Limb (tissue), 2 donors: ENCODE measurements at regions not wholly inside any gene's neighbourhood (a gene's known extent, or its start where the extent isn't known, plus 50 kb on each side); places are given as distances from the start of the nearest gene placed in this dataset.

Source experiments
- DNase-seq, 2 donors: peaks; one replicate each; pipeline ENCODE4 v3.0.0-alpha.2; 2016; ENCODE audit errors: extremely low spot score in 2 of 2

DNA sequence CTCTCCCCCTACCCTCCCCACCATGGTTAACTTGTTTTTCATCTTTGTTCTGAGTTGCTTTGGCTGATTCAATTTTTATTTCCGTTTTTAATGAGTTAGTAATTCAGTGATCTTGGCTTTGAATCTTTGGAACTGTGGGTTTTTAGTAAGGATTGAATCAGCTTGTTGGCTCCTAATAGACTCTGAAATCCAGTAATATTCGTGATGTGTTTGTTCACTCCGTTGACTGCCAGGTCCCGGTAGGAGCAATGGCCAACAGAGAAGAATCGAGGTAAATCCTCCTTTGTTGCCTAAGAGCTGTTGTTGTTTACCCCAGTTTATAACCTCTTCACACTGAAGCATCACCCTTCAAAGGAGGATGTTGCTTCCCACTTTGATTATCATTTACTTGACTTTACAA lies 92.7 kb downstream of the PCSK1 start:
- no peak for DNase-seq

DNA sequence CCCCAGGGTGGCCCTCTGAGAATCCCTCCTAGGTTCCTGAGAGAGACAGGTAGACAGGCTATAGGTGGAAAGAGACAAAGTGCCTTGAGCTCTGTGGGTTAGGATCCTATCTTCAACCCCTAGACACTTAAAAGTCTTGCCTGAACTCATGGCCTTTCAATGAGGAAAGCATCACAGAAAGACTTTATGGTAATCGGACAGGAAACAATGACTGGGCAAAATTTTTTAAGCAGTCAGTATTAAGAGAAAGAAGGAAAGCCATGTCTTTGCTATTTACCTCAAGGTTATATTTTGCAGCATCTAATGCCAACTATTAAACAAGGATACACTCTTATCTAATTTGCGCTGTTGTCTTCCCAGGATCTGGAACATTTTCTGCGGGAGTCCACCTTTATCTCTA lies 93.2 kb downstream of the PCSK1 start:
- no peak for DNase-seq

DNA sequence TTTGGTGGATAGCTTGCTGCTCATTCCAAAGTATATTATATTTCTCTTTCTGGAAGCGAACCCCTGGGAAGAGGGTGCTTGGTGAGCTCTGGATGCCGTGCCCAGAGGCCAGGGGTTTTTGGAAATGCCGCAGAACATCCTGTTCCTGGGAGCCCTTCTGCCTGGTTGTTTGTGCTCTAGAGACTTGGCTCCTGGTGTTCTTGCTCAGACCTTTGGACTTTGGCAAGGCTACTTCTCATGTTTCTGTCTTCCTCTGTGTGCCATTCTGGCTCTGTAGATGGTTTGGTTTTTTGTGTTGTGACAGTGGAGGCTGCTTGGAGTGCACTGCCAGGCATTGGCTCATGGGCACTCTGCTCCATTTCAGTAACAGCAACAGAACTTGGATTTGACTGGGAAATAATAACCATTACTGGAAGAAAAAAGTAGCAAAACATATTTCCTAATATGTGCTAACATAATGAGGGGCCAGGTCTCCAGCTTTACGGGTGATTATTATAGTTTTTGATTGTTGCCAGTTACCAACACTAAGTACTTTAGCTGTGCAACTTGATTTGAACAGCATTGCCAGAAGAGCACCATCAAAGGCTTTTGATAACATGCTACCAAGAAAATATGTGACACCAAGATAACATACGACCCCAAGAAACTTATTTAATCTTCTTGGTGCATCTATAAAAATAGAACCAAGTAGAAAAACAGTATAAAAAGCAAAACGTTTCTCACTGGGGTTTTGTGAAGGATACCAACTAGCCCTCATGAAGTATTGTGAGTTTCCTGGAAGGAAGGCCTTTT lies 94.2 kb downstream of the PCSK1 start:
- no peak for DNase-seq

DNA sequence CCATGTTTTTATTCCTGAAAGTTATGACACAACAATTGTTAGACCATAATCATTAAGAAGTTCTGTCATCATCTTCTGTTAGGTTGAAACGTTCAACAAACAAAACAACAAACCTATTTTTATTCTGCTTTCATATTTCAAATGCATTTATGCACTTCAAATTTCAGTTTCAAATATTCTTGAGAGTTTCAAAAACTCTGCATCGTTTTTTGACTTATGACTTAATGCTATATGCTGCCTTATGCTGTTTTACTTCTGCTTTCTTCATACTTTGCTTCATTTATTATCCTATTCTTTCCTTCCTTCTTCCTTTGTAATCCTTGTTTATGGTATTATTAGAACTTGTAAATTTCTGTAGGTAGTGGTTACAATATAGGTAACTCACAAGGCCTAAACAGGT lies 95.0 kb downstream of the PCSK1 start:
- no peak for DNase-seq

DNA sequence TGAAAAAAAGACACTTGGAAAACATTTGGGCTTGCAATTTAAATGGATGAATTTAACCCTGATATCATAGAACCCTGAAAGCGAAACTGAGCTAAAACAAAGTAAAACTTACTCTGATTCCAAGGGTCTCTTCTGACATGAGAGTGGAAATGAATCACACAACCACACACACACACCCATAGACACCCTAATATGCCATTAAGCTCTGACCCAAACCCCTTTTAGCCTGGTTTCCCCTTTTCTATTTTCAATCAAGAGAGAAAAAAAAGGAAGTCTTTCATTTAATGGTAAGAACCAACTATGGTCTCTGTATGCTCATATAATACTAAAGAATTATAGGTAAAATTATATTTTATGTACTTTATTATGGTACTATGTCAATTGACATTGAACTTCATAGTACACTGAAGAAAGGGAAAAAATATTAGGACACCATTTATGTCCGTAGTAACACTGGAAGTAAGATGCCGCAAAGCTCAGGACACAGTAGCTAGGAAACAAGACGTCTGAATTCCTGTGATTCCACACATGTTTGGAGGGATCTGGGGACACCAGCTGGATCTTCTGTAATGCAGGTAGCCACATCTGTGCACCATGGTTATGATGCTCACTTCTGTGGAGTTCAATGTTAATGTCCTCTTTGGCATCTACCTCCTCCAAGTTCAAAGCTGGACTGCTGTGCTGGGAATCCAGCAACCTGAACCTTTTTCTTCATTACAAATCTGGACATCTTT lies 95.8 kb downstream of the PCSK1 start:
- DNase-seq = no peak

DNA sequence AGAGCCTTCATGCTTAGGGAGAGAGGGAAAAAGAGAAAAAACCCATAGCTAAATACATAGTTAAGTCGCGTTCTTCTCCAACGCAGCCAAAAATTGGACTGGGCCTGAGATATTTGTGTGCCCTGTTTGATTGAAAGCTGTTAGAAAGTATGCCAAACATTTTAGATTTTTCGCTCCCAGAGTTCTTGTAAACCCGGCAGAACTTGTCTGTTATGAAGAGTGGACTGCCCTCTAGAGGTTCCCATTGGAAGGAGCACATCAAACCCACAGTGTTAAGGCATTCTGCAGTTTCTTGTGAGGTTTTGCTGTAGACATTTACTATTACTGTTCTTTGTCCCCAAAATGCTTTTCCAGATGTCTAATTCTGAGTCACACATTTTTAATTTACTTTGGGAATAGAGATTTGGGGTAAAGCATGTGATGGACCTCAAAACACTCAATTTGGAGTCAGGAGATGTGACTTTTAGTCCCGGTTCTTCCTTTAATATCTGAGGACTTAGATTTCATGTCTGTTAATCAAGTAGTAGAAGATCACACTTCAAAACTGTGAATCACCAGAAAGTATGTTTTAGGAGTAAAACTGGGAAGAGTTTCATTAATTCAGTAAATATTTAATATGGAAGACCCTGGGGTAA lies 96.6 kb downstream of the PCSK1 start:
- peak; percentile 72 to 84 for DNase-seq

DNA sequence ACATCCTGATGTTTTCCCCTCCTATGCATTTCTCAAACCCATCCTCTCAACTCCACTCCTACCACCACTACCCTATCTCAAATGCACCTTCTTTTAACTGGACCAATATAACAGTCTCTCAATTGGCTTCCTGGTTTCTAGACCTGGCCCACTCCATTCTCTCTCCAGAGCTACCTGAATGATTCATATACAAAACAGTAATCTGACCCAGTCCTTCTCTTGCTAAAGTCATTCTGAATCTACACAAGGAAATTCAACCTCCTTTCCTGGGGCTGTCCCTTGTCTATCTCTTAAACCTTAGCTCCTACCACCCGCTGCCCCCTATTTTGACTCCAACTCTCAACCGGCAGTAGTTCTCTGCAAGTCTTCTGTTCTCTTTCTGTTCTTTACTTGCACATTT lies 97.2 kb downstream of the PCSK1 start:
- DNase-seq = no peak

DNA sequence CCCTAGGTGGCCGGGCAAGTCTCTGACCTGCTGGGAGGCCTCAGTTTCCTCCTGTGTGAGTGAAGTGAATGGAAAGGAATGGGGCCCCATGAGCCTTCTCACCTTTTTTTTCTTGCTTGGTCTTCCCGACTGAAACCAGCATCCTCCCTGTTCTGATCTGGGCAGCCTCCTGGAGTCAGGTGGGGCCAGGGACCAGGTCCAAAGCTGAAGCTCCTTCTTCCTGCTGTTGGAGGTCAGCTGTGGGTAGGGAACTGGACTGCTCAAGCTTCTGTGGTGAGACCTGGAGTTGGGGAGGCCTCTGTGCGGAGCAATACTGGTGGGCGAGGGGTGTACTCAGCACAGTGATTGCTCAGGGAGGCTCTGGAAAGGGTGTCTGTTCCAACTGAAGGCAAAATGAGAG lies 99.7 kb downstream of the PCSK1 start:
- DNase-seq = no peak

DNA sequence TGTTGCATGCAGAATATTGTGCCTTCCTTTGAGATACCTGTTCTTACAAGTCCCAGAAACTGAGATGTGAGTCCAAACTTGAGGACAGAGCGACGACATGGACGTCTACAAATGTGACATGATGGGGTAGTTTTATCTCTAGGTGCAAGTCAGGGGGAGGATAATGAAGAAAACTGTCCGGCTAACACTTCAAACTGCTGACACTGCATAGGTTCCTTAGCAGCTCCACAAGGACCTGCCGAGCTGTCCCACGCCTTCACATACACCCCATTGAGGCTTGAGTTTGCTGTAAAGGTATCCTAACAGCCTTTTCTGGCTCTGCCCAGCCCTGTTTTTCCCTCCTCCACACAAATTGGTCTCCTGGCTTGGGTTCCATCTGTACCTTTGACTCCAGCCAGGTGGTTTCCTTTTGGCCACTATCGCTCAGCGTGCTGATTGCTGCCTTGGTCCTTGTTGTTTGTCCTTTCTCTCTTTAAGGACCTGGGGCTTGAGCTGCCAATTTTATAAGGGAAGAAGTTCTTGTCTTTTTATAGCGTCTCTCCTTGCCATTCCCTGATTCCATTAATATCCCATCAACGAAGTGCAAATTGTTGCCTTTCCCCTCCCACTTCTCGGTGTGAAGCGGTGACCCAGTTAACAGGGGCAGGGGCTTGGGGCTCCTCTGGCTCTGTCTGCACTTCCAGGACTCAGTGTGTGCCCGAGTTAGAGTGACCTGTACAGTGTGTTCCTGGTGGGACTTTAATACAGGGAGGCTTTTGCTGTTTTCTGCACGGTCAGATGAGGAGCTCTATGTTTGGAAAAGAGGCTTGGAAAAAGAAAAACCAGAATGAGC lies 100.3 kb downstream of the PCSK1 start:
- no peak for DNase-seq

DNA sequence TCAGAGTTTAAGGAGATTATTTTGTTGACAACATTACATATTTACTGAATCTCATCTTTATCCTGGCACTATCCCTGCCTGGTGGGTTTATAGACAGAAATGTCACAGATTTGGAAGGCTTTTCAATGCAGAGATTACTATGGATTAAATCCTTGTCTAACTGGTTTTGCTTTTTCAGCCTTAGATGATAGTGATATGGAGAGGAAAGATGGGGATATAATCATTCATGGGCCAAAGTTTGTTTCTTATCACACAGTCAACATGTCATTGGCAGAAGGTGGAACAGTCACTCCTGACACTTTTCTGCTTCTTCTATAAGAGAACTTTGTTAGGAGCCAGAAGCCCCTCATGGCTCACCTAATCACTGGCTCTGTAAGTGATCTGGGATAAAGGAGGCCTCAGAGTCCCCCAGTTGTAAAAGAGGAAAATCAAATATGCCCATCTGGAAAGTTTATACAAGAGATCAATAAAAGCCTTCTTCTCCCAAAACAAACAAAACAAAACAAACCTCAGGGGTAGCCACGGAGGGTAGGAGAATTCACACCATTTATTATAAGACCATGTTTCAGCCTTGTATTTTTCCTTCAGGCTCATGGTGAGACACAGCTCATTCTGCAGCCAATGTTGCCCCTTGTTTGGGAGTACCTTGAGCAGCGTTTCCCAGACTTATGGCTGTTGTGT lies 101.2 kb downstream of the PCSK1 start:
- no peak for DNase-seq

DNA sequence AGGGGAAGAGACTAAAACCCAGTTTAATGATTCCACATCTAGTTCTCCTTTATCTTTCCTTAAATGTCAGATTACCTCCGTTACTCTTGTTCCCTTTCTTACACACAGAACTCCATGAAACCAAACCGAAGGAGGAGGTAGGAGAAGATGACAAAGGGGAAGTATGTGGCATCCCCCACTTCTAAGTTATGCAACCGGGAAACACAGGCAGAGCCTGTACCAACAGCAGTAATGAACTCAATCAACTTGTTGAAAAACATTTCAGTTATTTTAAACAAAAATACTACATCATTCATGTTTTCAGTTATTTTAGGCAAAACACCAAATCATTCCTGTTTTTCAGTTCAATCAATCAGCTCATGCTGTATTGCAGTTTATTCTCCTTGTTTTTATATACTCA lies 101.8 kb downstream of the PCSK1 start:
- no peak for DNase-seq

DNA sequence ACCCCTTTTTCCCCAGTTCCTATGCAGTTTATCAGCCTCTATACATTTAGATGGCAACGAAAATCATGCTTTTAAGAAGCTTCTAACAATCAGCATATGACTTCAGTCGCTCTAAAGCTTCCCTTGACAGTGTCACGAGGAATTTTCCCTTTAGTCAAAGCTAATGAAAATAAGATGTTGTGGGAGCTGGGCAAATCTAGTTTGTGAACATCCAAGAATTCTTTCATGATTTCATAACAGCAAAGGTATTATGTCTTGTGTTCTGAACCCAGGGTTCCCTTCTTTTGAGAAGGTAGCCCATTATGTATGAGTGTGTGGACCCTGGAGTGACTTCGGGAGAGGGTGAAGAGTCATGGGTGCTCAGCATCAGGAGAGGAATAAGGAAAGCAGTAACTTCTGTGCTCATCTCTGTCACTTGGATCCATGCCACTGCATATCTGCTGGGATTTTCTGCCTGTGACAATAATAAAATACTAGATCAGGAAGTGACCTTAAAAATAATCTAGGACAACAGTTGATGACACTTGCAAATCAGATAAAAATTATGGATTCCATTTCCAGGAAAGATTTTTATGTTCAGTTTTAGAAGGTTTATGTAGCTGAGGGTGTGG lies 102.4 kb downstream of the PCSK1 start:
- no peak for DNase-seq

DNA sequence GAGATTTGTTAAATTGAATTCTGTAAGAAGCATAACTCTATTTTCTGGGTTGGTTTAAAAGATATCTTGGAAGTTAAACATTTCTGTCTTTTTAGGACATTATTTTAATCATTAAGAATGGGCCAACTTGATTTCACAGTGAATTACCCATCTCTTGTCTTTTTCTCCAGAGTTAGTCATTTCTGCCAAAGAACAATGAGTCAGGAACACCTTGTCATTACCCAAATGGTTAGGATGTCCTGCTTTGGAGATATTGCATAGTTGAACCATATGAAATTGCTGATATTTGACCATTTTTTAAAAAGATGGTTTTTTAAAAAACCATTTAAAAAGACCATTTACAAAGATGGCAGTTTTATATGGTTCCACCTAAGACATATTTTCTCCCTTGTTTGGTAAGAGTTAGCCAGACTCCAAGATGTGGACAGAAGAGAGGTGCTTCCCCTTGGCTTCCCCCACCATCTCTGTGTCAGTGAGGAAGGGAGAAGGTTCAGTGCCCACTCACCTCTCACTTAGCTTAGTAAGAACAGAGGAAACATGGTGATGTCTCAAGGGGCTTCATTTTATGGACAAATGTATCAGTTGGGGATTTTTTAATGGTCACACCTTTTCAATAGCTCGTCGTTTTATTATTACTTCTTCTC lies 103.0 kb downstream of the PCSK1 start:
- DNase-seq = no peak

DNA sequence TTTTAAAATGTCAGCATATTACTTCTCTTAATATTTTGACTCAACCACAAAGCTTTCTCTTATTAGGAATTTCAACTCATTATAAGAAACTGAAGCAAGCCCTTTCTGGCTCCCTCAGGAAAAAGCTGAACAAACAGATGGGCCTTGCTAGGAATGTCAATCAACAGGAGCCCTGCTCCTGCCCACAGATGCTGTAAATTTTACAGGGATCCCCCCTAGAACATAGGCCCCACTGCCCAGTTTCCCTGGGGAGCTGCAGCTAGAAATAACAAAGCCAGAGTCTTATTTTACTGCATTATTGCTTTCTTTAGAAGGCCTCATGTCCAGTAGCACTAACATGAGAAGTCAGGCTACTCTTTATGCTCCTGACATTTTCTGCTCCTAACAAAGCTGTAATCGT lies 103.8 kb downstream of the PCSK1 start:
- no peak for DNase-seq

DNA sequence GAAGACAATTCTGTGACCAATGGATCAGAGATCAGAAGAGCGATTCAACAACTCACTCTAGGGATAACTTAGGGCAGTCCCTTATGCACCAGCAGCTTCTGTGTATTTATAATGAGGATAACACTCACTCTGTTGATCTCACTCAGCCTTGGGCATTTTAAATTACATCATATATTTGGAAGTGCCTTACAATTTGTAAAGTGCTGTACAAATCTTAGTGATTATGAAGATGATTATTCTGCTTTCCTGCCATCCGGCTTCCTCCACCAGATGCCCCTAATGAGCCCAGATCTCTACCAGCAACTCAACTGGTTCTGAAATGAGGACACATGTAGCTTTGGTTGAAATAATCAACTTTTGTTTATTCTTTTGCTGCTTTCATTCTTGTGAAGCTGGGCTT lies 105.3 kb downstream of the PCSK1 start:
- no peak for DNase-seq

DNA sequence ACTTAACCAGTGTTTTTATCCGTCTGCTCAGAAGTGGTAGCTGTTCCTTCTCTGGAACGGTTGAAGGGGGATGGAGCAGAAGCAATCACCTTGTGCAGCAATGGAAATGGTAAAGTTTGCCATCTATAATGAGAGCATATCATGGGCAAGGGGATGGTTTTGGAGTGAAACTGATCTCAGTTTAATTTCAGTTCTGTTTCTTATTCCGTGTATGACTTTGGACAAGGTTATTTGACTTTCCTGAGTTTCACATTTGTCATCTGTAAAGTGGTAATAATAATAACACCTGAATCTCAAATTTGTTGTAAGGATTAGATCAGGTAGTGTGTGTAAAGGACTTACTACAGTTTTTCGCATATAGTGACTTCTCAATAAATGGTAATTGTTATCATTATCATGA lies 106.1 kb downstream of the PCSK1 start:
- no peak for DNase-seq

DNA sequence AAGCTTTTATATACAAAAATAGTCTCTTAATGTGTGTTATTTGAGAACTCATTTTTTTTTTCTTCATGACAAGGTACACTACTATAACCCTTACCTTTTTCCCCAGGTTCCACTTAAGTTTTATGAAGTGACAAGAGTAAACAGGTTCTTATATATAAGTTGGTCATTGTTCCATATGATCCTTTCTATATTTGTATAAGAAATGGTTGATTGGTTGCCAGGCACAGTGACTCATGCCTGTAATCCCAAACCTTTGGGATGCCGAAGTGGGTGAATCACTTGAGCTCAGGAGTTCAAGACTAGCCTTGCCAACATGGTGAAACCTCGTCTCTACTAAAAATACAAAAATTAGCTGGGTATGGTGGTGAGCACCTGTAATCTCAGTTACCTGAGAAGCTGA lies 108.3 kb downstream of the PCSK1 start:
- DNase-seq = no peak

DNA sequence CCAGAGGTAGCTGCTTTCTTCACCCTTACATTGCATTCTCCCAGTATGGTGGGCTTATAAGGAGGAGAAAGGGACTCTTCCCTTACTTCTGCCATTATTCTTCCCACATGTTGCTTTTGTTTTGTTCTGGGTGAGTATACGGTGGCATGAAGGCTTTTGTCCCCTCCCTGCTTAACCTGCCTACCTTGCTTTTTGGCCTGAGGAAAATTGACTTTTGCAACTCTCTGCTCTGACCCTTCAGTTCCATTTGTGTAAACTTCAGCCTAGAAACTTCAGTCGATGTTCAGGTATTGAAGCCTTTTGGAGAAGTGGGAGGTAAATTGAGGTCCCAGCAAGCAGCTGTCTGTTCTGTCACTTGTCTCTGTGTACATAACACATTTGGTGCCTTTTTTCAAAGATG lies 110.2 kb downstream of the PCSK1 start:
- no peak for DNase-seq

DNA sequence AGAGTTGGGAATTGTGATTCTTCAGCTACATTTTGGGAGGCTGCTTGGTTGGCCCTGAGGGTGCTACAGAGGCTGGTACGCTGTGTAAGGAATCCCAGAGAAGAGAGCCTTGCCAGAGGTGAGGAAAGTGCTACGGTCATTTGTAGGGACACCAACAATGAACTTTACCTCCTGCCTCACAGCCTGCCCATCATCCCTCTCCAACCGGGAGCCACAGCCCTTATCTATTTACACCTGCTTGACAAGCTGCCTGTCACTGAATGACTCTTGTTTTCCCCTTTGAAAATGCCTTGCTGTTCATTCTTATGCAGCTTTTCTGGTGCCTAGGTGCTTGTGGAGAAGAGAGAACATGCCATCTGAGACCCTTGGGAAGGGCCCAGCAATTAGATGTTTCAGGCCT lies 110.8 kb downstream of the PCSK1 start:
- no peak for DNase-seq

DNA sequence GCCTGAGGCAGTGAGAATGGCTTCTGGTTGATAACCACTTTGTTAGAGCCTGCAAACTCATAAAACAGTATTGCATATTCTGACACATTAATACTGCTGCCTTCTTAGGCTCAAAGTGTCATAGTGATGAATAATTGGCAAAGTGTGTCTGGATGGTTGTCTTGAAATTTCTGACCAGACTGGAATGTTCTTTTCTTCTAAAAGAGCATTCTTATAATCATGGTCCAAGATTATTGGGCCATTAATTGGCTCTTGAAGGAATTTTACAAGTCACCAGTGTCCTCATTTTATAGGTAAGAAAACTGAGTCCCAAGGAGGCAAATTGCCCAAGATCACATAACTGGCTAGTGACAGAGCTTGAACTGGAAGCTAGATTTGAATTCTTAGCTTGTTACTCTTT lies 111.7 kb downstream of the PCSK1 start:
- DNase-seq = no peak
